Stimulated activated CD4-positive, alpha-beta T cell treated with anti-CD3 and anti-CD28 coated beads, TNF-alpha, amount 100 ng/mL, for 48 hours (primary cell): ENCODE measurements at regions not wholly inside any gene's neighbourhood (a gene's known extent, or its start where the extent isn't known, plus 50 kb on each side); places are given as distances from the start of the nearest gene placed in this dataset.
"Not testable (repeated sequence)": the region's sequence is repeated elsewhere in the genome, so short reads cannot be mapped to it uniquely, and the experiment has no call there.

Experiments used
- DNase-seq, 3 donors: peaks; one replicate each; pipeline ENCODE4 v3.0.0-alpha.2; 2020; ENCODE audit warnings: low read depth in 3 of 3

GRCh38 chr5:110248921-110249320 lies 477.6 kb downstream of the TMEM232 start:
- no peak for DNase-seq

DNA sequence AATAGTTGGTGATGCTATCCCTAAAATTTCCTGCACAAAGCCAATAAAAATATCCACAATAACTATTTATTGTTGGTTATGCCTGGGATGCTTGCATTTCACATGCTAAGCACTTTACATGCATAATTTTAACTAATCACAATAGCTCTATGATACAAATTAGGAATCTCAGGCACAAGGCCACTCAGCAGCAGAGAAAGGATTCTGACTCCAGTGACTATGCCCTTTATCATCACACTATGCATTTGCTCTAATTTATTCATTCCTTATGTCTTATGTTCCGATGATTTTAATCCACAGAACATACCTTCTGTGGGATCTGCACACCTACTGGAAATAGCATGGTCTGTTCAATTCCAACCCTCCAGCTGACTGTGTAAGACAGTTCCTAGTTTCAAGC lies 476.1 kb downstream of the TMEM232 start:
- DNase-seq, result no peak

DNA sequence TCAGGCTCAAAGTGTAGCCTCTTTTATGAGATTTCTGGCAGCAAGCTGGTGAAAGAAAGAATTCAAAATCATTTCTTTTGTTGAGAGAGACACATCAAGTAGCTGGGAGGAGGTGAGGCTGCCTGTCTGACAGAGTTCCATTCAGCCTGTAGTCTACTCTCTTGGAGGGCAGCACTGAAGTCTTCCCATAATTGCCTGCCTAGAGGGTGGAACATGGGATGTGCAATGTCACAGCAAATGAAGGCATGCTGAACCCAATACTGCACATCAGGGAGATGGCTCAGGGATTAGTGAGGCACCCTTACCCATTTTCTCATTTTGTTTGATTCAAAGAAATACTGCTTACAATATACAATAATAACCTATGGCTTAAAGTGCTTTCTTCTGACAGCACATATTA lies 475.7 kb downstream of the TMEM232 start:
- DNase-seq, result no peak

DNA sequence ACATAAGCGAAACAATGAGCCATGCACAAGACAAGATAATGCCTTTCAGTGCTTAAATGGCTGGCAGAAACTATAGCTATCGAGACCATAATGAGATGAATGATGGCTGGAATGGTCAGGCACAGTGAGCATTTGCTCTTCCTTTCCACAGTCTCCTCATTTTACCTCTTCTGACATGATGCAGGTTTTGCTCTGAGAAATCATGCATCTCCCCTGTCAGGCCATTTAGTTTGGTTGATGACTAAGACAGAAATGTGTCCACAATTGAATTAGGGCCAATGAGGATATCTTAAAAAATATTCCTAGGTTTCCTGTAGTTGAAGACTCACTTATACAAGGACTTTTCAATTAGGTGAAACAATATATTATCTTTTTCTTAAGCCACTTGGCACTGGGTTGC lies 475.1 kb downstream of the TMEM232 start:
- no peak for DNase-seq

DNA sequence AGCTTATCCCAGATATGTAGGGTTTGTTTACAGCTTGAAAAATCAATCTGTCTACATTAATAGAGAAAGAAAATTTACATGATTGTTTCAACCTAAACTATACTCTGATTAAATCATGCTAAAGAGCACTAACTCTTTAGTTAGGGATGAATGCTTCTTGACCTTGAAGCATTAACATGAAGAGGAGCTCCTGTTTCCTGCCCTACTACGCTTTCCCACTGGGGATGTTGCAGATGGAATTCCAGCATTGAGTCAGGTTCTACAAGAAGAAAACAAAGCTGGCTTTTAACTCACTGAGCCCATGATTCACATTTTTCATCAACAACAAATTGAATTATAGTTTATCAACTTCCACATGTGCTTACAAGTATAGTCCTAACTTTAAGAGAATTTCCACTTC lies 471.3 kb downstream of the TMEM232 start:
- DNase-seq, result no peak

- DNase-seq, result no peak
Measured at GRCh38 chr5:110256298-110256697, 470.2 kb downstream of the TMEM232 start.

DNA sequence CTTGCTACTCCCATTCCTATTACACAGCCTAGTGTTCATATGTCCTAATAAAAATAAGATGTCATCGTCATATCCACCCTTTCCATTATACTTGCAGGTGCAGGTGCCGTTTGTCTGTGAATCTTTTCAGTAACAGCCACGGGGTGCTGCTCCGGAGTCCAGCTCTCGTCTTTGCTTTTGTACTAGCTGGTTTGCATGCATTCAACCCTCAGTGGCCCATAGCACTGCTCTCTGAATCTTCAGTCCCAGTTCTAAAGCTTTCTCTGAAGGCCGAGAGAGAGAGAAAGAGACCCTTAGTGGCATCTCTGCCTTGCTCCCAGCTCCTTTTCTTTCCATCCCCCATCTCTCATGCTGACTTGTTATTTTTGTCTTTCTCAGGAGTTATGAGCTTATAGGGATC lies 468.5 kb downstream of the TMEM232 start:
- DNase-seq, result no peak

DNA sequence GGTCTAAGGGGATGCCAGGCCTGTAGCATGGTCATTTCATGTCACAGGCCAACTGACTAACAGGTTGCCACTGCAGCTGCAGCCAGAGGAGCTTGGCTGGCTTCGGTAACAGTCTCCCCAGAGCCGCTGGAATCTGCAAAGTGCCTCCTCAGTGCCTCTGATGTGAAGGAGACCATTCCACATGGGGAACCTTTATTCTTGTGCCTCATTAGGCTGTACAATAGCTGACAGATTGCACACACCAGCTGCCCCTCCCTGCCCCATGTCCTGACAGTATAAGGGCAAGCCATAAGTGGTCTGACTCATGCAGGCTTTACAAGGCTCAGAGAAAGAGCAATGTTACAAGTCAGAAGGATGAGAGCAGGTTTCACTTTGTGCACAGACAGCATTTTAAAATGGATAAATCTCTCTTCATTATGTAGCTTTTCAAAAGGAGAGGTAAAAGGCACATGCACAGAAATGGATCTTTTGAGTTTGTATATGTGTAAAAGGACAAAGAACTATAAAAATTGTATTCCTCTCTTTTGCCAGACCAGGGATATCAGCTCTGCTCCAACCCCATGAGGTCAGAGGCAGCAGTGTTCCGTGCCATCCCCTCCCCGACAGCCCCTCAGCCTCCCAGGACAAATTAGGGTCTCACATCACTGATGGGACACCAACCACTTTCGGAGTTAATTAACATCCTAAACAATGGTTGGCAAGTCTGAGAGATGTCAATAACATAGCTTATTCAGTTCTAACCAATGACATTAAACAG lies 467.8 kb downstream of the TMEM232 start:
- DNase-seq, result no peak

GRCh38 chr5:110262749-110263148 lies 463.7 kb downstream of the TMEM232 start:
- DNase-seq, result no peak

DNA sequence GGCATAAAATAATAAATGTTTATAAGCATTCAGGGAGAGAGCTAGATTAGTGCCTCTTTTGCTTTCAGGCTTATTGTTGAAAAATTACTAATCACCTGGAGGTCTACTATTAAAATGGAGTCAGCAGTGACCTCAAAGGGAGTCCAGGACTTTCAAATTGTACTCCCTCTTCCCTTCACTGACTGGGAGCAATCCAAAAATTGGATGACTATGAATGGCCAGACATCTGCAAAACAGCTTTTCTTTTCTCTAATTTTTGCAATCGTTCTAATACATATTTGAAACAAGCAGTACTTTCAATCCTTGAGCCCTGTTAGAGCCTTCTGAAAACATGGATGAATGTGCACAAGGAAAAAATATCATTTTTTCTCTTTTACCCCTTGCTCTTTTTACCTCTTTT lies 461.8 kb downstream of the TMEM232 start:
- DNase-seq, result no peak

GRCh38 chr5:110265162-110265561 lies 461.3 kb downstream of the TMEM232 start:
- no peak for DNase-seq

- DNase-seq, result no peak
Measured at GRCh38 chr5:110267714-110268113, 458.8 kb downstream of the TMEM232 start.

GRCh38 chr5:110268283-110268682 lies 458.2 kb downstream of the TMEM232 start:
- DNase-seq, result no peak

- DNase-seq, result no peak
Measured at GRCh38 chr5:110268985-110269384, 457.5 kb downstream of the TMEM232 start.

- DNase-seq, result no peak
Measured at GRCh38 chr5:110269478-110270142, 456.9 kb downstream of the TMEM232 start.

DNA sequence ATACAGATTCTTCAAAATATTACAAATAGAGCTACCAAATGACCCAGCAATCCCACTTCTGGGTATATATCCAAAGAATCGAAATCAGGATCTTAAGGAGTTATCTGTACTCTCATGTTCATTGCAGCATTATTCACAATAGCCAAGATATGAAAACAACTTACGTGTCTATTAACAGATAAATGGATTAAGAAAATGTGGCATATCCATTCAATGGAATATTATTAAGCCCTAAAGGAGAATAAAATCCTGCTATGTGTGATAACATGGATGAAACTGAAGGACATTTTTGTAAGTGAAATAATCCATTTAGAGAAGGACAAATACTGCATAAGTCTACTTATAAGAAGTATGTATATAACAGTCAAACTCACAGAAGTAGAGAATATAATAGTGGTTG lies 450.6 kb downstream of the TMEM232 start:
- DNase-seq, result no peak

GRCh38 chr5:110278449-110278848 lies 448.0 kb downstream of the TMEM232 start:
- DNase-seq, result not testable (repeated sequence)

GRCh38 chr5:110284121-110284520 lies 442.4 kb downstream of the TMEM232 start:
- DNase-seq, result not testable (repeated sequence)

- DNase-seq, result no peak
Measured at GRCh38 chr5:110288766-110289511, 437.5 kb downstream of the TMEM232 start.

- no peak for DNase-seq
Measured at GRCh38 chr5:110289512-110289810, 437.0 kb downstream of the TMEM232 start.

DNA sequence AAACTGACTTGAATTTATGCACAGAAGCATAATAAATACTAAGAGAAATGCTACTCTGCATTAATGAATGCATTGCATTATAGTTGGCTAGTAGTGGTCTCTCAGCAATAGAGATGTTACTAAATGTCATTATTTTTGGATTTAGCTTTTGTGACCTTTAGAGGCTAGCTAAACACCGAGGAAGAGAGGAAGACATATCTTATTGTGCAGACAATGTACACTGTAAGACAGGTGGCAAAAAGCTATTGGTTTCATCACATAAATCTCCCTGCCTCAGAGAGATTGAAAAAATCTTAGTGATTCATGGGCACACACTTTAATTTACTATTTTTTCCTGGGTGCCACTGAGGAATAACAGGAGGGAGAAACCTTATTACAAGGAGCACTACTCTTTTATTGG lies 435.9 kb downstream of the TMEM232 start:
- DNase-seq, result no peak

GRCh38 chr5:110294281-110294680 lies 432.2 kb downstream of the TMEM232 start:
- DNase-seq, result no peak

DNA sequence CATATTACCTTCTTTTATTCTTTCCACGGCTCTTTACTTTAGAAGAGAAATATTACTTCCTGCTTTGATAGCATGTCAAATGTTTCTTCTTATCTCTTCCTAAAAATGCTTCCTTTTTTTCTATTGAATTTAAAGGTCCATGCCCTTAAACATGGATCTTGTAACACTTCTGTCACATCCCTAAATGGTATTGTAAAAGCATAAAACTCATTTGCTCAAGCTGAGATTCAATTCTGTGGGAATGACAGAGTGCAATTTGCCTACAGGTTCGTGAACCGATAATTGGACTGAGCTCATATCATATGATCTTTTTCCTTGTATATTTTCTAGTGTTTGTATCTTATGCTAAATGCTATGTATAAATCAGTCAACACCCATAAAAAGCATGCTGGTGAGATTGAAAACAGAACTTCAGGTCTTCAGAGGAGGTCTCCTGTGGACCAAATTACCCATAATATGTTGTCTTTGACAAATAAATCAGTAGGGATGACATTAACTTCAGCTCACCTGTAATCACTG lies 429.3 kb downstream of the TMEM232 start:
- DNase-seq, result no peak
